ENCODE measurements at regions not wholly inside any gene's neighbourhood (a gene's known extent, or its start where the extent isn't known, plus 50 kb on each side); places are given as distances from the start of the nearest gene placed in this dataset.

DNA sequence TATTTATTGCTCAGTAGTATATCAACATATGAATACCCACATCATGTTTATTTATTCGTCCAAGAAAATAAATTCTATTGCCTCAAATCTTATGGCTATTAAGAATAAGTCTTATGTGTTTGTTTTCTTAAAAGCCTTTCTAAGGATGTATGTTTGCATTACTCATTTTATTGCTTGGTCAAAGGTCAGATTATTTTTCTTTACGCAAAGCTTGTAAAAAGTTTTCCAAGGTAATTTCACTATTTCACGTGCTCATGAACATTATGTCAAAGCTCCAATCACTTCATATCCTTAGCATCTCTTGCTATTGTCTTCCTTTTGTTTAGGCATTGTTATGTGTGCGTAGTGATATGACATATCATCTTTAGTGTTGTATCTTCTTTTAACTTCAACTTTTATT lies 258.5 kb upstream of the FSTL5 start:
- ChIA-PET CTCF (no interaction called here), RAD21 (ENCODE audit: unreplicated experiment) (no interaction called here), POLR2A (no interaction called here), SMC1A (ENCODE audit: uncharacterized antibody, unreplicated experiment) (no interaction called here)
- 38% methylated on average over 4 of the region's 4 CpGs for WGBS (ENCODE audit: insufficient coverage, insufficient replicate concordance, low lambda C conversion rate, missing lambda C conversion rate)
- Histone ChIP-seq H3K4me3 (no peak overlapping the region), H3K9ac (ENCODE audit: control insufficient read depth, insufficient read depth, low read length) (no peak overlapping the region), H3K36me3 (ENCODE audit: control insufficient read depth in 2 of 2, insufficient read depth in 2 of 2, low read length in 1 of 2) (no peaks in the 10 kb centered on the region), H3K4me2 (ENCODE audit: control insufficient read depth, insufficient read depth) (no peak overlapping the region), H3K27me3 (replicated peaks in 1 of 2; ENCODE audit: control insufficient read depth in 2 of 2, insufficient read depth in 2 of 2, low read length in 1 of 2) (no peaks in the 10 kb centered on the region), H4K20me1 (ENCODE audit: control insufficient read depth, insufficient read depth) (no peaks in the 10 kb centered on the region), H3K27ac (ENCODE audit: control insufficient read depth, insufficient read depth) (no peak overlapping the region), H3K9me3 (replicated peaks; ENCODE audit: control insufficient read depth, insufficient read depth, low read length) (no peaks in the 10 kb centered on the region), H2AFZ (ENCODE audit: control insufficient read depth, low read depth, low read length) (no peak overlapping the region), H3K79me2 (ENCODE audit: control insufficient read depth, insufficient read depth, low read length) (no peaks in the 10 kb centered on the region), H3K4me1 (ENCODE audit: control insufficient read depth, insufficient read depth, low read length) (no peaks in the 10 kb centered on the region)
- FAIRE-seq (no peak), ATAC-seq (no peak), DNase-seq (ENCODE audit: low read depth, low spot score) (no peak)
- TF ChIP-seq TAF1 (IDR thresholded peaks at IDR 0.05; ENCODE audit: borderline replicate concordance, low read depth, low read length): no peak
- no peak for TF ChIP-seq ZBED1 (IDR thresholded peaks at IDR 0.05; ENCODE audit: borderline replicate concordance)
- no peak for TF ChIP-seq POLR2A (IDR thresholded peaks at IDR 0.05; ENCODE audit: low read depth, low read length)
- TF ChIP-seq CUX1 (IDR thresholded peaks at IDR 0.05; ENCODE audit: insufficient replicate concordance, low read depth, low read length): no peak
- no peak for TF ChIP-seq EED (IDR thresholded peaks at IDR 0.05; ENCODE audit: low read depth)
- no peak for TF ChIP-seq HCFC1 (IDR thresholded peaks at IDR 0.05; ENCODE audit: low read length)
- TF ChIP-seq CHD4 (IDR thresholded peaks at IDR 0.05): no peak
- TF ChIP-seq FOXM1 (IDR thresholded peaks at IDR 0.05; ENCODE audit: low read depth, low read length): no peak
- TF ChIP-seq E2F4 (IDR thresholded peaks at IDR 0.05; ENCODE audit: low read depth, low read length): no peak
- no peak for TF ChIP-seq FOS (IDR thresholded peaks at IDR 0.05; ENCODE audit: borderline replicate concordance, extremely low read depth, insufficient read length)
- TF ChIP-seq BMI1 (IDR thresholded peaks at IDR 0.05; ENCODE audit: borderline replicate concordance): no peak
- TF ChIP-seq MTA2 (IDR thresholded peaks at IDR 0.05; ENCODE audit: low read depth): no peak
- no peak for TF ChIP-seq USF1 (IDR thresholded peaks at IDR 0.05; ENCODE audit: borderline replicate concordance, extremely low read length, insufficient read depth, low read depth, low read length)
- no peak for TF ChIP-seq POLR2AphosphoS5 (IDR thresholded peaks at IDR 0.05; ENCODE audit: low read length)
- no peak for TF ChIP-seq SMAD5 (IDR thresholded peaks at IDR 0.05; ENCODE audit: low read depth)
- TF ChIP-seq JUND (IDR thresholded peaks at IDR 0.05; ENCODE audit: low read depth, low read length): no peak
- intact Hi-C loops (cut with micrococcal nuclease; ENCODE audit: unreplicated experiment) (no loop called here), in situ Hi-C loops (cut with MboI) (no loop called here)
- BruUV-seq (replicated peaks): no TSS peak

Measured in GM12878 (cell line).